LNCaP clone FGC (cell line): ENCODE measurements at regions not wholly inside any gene's neighbourhood (a gene's known extent, or its start where the extent isn't known, plus 50 kb on each side); places are given as distances from the start of the nearest gene placed in this dataset.

ENCODE experiments used
- DNase-seq: peaks from one replicate; pipeline ENCODE4 v3.0.0-alpha.2; 2011; ENCODE audit warnings: low read depth
- H3K4me3 ChIP-seq: 2 replicates; pipeline ENCODE4 v1.5.1; 2011; ENCODE audit warnings: mild to moderate bottlenecking, low read depth, low read length, control low read depth
- CTCF ChIP-seq: IDR thresholded peaks from 2 replicates; pipeline ENCODE4 v1.5.1; 2012; ENCODE audit warnings: mild to moderate bottlenecking; ENCODE audit not compliant: control insufficient read depth, insufficient read depth; ENCODE audit errors: extremely low read depth

- no peak overlapping the region for H3K4me3 ChIP-seq
- no peak for DNase-seq
- no peak for TF ChIP-seq CTCF
Measured at GRCh38 chr5:104739905-104740304, 1177.3 kb upstream of the NUDT12 start.

GRCh38 chr5:104739503-104739902, 1176.9 kb upstream of the NUDT12 start:
- H3K4me3 ChIP-seq, result no peak overlapping the region
- no peak for TF ChIP-seq CTCF
- no peak for DNase-seq

GRCh38 chr5:104736073-104736472, 1173.5 kb upstream of the NUDT12 start:
- TF ChIP-seq CTCF, result no peak

GRCh38 chr5:104734046-104734445, 1171.5 kb upstream of the NUDT12 start:
- H3K4me3 ChIP-seq, result no peak overlapping the region
- TF ChIP-seq CTCF, result peak; percentile 14; the same call in 1 of the 2 replicates
- no peak for DNase-seq

More at GRCh38 chr5:104736073-104736472, 1173.5 kb upstream of the NUDT12 start:
- H3K4me3 ChIP-seq, result no peak overlapping the region
- no peak for DNase-seq

GRCh38 chr5:104733063-104733669, 1170.6 kb upstream of the NUDT12 start:
- no peak for TF ChIP-seq CTCF
- no peak overlapping the region for H3K4me3 ChIP-seq
- DNase-seq, result no peak

- TF ChIP-seq CTCF, result no peak
- DNase-seq, result no peak
- no peak overlapping the region for H3K4me3 ChIP-seq
Measured at GRCh38 chr5:104731331-104731730, 1168.7 kb upstream of the NUDT12 start.

- no peak for DNase-seq
- H3K4me3 ChIP-seq, result no peak overlapping the region
- no peak for TF ChIP-seq CTCF
Measured at GRCh38 chr5:104708027-104708426, 1145.4 kb upstream of the NUDT12 start.
